ENCODE measurements at regions not wholly inside any gene's neighbourhood (a gene's known extent, or its start where the extent isn't known, plus 50 kb on each side); places are given as distances from the start of the nearest gene placed in this dataset.

DNA sequence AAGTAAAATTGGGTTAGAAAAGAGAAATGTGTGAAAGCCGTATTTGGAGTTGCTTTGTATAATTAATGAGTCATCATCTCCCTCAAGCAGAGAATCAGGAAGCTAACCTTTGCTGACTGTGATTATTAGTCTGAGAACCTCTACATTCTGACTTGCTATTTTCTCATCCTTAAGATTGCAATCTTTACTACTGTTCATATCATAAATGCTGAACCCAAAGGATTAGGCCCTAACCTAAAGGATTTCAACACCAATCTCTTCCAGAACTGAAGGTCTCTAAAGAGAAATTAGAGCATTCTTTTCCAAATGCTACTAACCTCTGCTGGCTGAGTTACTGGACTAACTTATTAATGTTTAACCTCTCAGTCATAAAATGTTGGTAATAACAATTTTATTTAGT lies 538.1 kb upstream of the MEF2C start:
- TF ChIP-seq, protein P1, sequence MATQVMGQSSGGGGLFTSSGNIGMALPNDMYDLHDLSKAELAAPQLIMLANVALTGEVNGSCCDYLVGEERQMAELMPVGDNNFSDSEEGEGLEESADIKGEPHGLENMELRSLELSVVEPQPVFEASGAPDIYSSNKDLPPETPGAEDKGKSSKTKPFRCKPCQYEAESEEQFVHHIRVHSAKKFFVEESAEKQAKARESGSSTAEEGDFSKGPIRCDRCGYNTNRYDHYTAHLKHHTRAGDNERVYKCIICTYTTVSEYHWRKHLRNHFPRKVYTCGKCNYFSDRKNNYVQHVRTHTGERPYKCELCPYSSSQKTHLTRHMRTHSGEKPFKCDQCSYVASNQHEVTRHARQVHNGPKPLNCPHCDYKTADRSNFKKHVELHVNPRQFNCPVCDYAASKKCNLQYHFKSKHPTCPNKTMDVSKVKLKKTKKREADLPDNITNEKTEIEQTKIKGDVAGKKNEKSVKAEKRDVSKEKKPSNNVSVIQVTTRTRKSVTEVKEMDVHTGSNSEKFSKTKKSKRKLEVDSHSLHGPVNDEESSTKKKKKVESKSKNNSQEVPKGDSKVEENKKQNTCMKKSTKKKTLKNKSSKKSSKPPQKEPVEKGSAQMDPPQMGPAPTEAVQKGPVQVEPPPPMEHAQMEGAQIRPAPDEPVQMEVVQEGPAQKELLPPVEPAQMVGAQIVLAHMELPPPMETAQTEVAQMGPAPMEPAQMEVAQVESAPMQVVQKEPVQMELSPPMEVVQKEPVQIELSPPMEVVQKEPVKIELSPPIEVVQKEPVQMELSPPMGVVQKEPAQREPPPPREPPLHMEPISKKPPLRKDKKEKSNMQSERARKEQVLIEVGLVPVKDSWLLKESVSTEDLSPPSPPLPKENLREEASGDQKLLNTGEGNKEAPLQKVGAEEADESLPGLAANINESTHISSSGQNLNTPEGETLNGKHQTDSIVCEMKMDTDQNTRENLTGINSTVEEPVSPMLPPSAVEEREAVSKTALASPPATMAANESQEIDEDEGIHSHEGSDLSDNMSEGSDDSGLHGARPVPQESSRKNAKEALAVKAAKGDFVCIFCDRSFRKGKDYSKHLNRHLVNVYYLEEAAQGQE (IDR thresholded peaks at IDR 0.05; ENCODE audit: insufficient read depth in 1 of 2, low read depth in 2 of 2, low read length in 1 of 2): no peak
- TF ChIP-seq, protein P2, sequence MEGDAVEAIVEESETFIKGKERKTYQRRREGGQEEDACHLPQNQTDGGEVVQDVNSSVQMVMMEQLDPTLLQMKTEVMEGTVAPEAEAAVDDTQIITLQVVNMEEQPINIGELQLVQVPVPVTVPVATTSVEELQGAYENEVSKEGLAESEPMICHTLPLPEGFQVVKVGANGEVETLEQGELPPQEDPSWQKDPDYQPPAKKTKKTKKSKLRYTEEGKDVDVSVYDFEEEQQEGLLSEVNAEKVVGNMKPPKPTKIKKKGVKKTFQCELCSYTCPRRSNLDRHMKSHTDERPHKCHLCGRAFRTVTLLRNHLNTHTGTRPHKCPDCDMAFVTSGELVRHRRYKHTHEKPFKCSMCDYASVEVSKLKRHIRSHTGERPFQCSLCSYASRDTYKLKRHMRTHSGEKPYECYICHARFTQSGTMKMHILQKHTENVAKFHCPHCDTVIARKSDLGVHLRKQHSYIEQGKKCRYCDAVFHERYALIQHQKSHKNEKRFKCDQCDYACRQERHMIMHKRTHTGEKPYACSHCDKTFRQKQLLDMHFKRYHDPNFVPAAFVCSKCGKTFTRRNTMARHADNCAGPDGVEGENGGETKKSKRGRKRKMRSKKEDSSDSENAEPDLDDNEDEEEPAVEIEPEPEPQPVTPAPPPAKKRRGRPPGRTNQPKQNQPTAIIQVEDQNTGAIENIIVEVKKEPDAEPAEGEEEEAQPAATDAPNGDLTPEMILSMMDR (IDR thresholded peaks at IDR 0.05): no peak
- TF ChIP-seq POLR2AphosphoS5 (IDR thresholded peaks at IDR 0.05; ENCODE audit: low read depth, low read length): no peak
- TF ChIP-seq SIN3A (IDR thresholded peaks at IDR 0.05; ENCODE audit: borderline replicate concordance, insufficient read depth, low read depth, low read length): no peak
- TF ChIP-seq TCF7L2 (IDR thresholded peaks at IDR 0.05; ENCODE audit: low read depth, low read length): no peak
